AG10803 (cell line): ENCODE measurements at regions not wholly inside any gene's neighbourhood (a gene's known extent, or its start where the extent isn't known, plus 50 kb on each side); places are given as distances from the start of the nearest gene placed in this dataset.
"Not testable (repeated sequence)": the region's sequence is repeated elsewhere in the genome, so short reads cannot be mapped to it uniquely, and the experiment has no call there.

Experiments used
- DNase-seq: peaks from one replicate; pipeline ENCODE4 v3.0.0; 2010; ENCODE audit warnings: low read depth
- H3K4me3 ChIP-seq: 2 replicates; pipeline ENCODE4 v1.5.1; 2011; ENCODE audit warnings: mild to moderate bottlenecking, low read length, control low read depth
- CTCF ChIP-seq: conservative IDR thresholded peaks from 2 replicates; pipeline ENCODE4 v1.5.1; 2011; ENCODE audit warnings: mild to moderate bottlenecking, low read length, control low read depth, inconsistent platforms

GRCh38 chr1:79714664-79715063 lies 708.1 kb upstream of the ADGRL4 start:
- no peak for DNase-seq
- no peak for TF ChIP-seq CTCF
- no peak overlapping the region for H3K4me3 ChIP-seq

- DNase-seq = no peak
- H3K4me3 ChIP-seq = no peak overlapping the region
- no peak for TF ChIP-seq CTCF
Measured at GRCh38 chr1:79711001-79711431, 704.5 kb upstream of the ADGRL4 start.

- H3K4me3 ChIP-seq = no peak overlapping the region
- DNase-seq = no peak
- TF ChIP-seq CTCF = no peak
Measured at GRCh38 chr1:79708646-79709265, 702.2 kb upstream of the ADGRL4 start.

DNA sequence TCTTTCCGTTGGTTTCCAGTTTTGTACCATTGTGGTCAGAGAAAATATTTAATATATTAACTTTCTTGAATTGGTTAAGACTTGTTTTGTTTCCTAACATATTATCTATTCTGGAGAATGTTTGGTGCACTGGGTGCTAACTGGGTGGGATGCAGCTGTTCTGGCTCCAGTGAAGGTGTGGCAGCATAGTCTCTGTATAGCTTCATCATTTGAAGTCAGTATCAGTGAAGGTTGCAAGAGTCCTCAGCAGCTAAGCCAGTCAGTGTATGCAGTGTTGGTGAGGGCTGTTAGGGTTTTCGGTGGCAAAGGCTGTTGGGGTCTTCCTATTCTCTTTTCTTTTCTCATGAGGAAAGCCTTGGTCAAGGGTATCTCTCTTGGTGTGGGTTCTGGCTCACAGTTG lies 698.7 kb upstream of the ADGRL4 start:
- no peak for DNase-seq
- no peak for TF ChIP-seq CTCF
- no peak overlapping the region for H3K4me3 ChIP-seq

DNA sequence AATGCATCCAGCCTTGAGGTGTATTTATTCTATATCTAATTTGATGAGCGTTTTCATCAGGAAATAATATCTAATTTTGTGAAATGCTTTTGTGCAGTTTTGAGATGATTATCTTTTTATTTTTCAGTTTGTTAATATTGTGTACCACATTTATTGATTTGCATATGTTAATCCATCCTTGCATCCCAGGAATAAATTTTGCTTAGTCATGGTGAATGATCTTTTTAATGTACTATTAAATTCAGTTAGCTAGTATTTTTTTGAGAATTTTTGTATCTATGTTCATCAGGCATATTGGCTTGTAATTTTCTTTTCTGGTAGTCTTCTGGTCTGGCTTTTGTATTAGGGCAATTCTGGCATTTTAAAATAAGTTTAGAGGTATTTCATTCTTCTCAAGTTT lies 697.5 kb upstream of the ADGRL4 start:
- H3K4me3 ChIP-seq = no peak overlapping the region
- DNase-seq = no peak
- TF ChIP-seq CTCF = no peak

GRCh38 chr1:79702336-79702999 lies 695.9 kb upstream of the ADGRL4 start:
- DNase-seq = not testable (repeated sequence)

GRCh38 chr1:79695138-79695537 lies 688.6 kb upstream of the ADGRL4 start:
- TF ChIP-seq CTCF = no peak
- H3K4me3 ChIP-seq = no peak overlapping the region
- no peak for DNase-seq

More at GRCh38 chr1:79702336-79702999, 695.9 kb upstream of the ADGRL4 start:
- not testable (repeated sequence) for H3K4me3 ChIP-seq

- no peak for TF ChIP-seq CTCF
- no peak for DNase-seq
Measured at GRCh38 chr1:79694241-79694640, 687.7 kb upstream of the ADGRL4 start.

More at GRCh38 chr1:79694241-79694640, 687.7 kb upstream of the ADGRL4 start:
- no peak overlapping the region for H3K4me3 ChIP-seq
